ENCODE measurements at regions not wholly inside any gene's neighbourhood (a gene's known extent, or its start where the extent isn't known, plus 50 kb on each side); places are given as distances from the start of the nearest gene placed in this dataset.

GRCh38 chr1:54483875-54484437 lies 64.1 kb upstream of the ACOT11 start:
- WGBS, 2 experiments (ENCODE audit: insufficient coverage in 2 of 2): 91 to 95% methylated on average over 11 of the region's 11 CpGs
- Histone ChIP-seq H3K36me3 (ENCODE audit: control insufficient read depth, insufficient read depth, low read length) (no peaks in the 10 kb centered on the region), H3K9me3 (ENCODE audit: control insufficient read depth, low read length) (no peaks in the 10 kb centered on the region), H3K27ac (ENCODE audit: low read depth, low read length, severe bottlenecking) (no peak overlapping the region), H3K4me3 (ENCODE audit: extremely low read depth, insufficient read depth, low read length, poor library complexity, severe bottlenecking) (no peak overlapping the region), H3K4me1 (ENCODE audit: control insufficient read depth, insufficient read depth, low read length, poor library complexity, severe bottlenecking) (peaks cover 23% of the 10 kb centered on the region)

GRCh38 chr1:54481201-54481884 lies 66.7 kb upstream of the ACOT11 start:
- Histone ChIP-seq H3K4me3 (ENCODE audit: extremely low read depth, insufficient read depth, low read length, poor library complexity, severe bottlenecking) (no peak overlapping the region), H3K36me3 (ENCODE audit: control insufficient read depth, insufficient read depth, low read length) (no peaks in the 10 kb centered on the region), H3K9me3 (ENCODE audit: control insufficient read depth, low read length) (no peaks in the 10 kb centered on the region), H3K27ac (ENCODE audit: low read depth, low read length, severe bottlenecking) (no peak overlapping the region), H3K4me1 (ENCODE audit: control insufficient read depth, insufficient read depth, low read length, poor library complexity, severe bottlenecking) (peaks cover 23% of the 10 kb centered on the region)
- WGBS, 2 experiments (ENCODE audit: insufficient coverage in 2 of 2): 80 to 89% methylated on average over 5 of the region's 5 CpGs

GRCh38 chr1:54480525-54480848 lies 67.5 kb upstream of the ACOT11 start:
- no peaks in the 10 kb centered on the region for H3K9me3 ChIP-seq (ENCODE audit: control insufficient read depth, low read length)
- H3K4me1 ChIP-seq (ENCODE audit: control insufficient read depth, insufficient read depth, low read length, poor library complexity, severe bottlenecking): peaks cover 30% of the 10 kb centered on the region
- WGBS, 2 experiments (ENCODE audit: insufficient coverage in 2 of 2): 27 to 33% methylated on average over 2 of the region's 4 CpGs
- H3K4me3 ChIP-seq (ENCODE audit: extremely low read depth, insufficient read depth, low read length, poor library complexity, severe bottlenecking): no peak overlapping the region
- H3K27ac ChIP-seq (ENCODE audit: low read depth, low read length, severe bottlenecking): no peak overlapping the region
- H3K36me3 ChIP-seq (ENCODE audit: control insufficient read depth, insufficient read depth, low read length): no peaks in the 10 kb centered on the region

GRCh38 chr1:54479841-54480524 lies 68.0 kb upstream of the ACOT11 start:
- Histone ChIP-seq H3K27ac (ENCODE audit: low read depth, low read length, severe bottlenecking) (no peak overlapping the region), H3K9me3 (ENCODE audit: control insufficient read depth, low read length) (no peaks in the 10 kb centered on the region), H3K4me1 (ENCODE audit: control insufficient read depth, insufficient read depth, low read length, poor library complexity, severe bottlenecking) (peaks cover 35% of the 10 kb centered on the region), H3K4me3 (ENCODE audit: extremely low read depth, insufficient read depth, low read length, poor library complexity, severe bottlenecking) (no peak overlapping the region), H3K36me3 (ENCODE audit: control insufficient read depth, insufficient read depth, low read length) (no peaks in the 10 kb centered on the region)
- WGBS, 2 experiments (ENCODE audit: insufficient coverage in 2 of 2): 64 to 68% methylated on average over 6 to 7 of the region's 7 CpGs

- H3K9me3 ChIP-seq (ENCODE audit: control insufficient read depth, low read length): no peaks in the 10 kb centered on the region
- WGBS, 2 experiments (ENCODE audit: insufficient coverage in 2 of 2): 83 to 93% methylated on average over 2 to 3 of the region's 5 CpGs
- no peak overlapping the region for H3K27ac ChIP-seq (ENCODE audit: low read depth, low read length, severe bottlenecking)
- H3K36me3 ChIP-seq (ENCODE audit: control insufficient read depth, insufficient read depth, low read length): no peaks in the 10 kb centered on the region
- peaks cover 36% of the 10 kb centered on the region for H3K4me1 ChIP-seq (ENCODE audit: control insufficient read depth, insufficient read depth, low read length, poor library complexity, severe bottlenecking)
- H3K4me3 ChIP-seq (ENCODE audit: extremely low read depth, insufficient read depth, low read length, poor library complexity, severe bottlenecking): no peak overlapping the region
These were observed 68.8 kb upstream of the ACOT11 start for GRCh38 chr1:54479251-54479650.

GRCh38 chr1:54477153-54477561 lies 70.9 kb upstream of the ACOT11 start:
- H3K36me3 ChIP-seq (ENCODE audit: control insufficient read depth, insufficient read depth, low read length): no peaks in the 10 kb centered on the region
- no peak overlapping the region for H3K4me3 ChIP-seq (ENCODE audit: extremely low read depth, insufficient read depth, low read length, poor library complexity, severe bottlenecking)
- H3K4me1 ChIP-seq (ENCODE audit: control insufficient read depth, insufficient read depth, low read length, poor library complexity, severe bottlenecking): peaks cover 36% of the 10 kb centered on the region
- 54 to 57% methylated on average over 4 to 6 of the region's 6 CpGs for WGBS, 2 experiments (ENCODE audit: insufficient coverage in 2 of 2)
- no peaks in the 10 kb centered on the region for H3K9me3 ChIP-seq (ENCODE audit: control insufficient read depth, low read length)
- H3K27ac ChIP-seq (ENCODE audit: low read depth, low read length, severe bottlenecking): peak overlapping the region; percentile 20

- no peaks in the 10 kb centered on the region for H3K36me3 ChIP-seq (ENCODE audit: control insufficient read depth, insufficient read depth, low read length)
- peaks cover 36% of the 10 kb centered on the region for H3K4me1 ChIP-seq (ENCODE audit: control insufficient read depth, insufficient read depth, low read length, poor library complexity, severe bottlenecking)
- no peak overlapping the region for H3K4me3 ChIP-seq (ENCODE audit: extremely low read depth, insufficient read depth, low read length, poor library complexity, severe bottlenecking)
- H3K27ac ChIP-seq (ENCODE audit: low read depth, low read length, severe bottlenecking): peak overlapping the region; percentile 25
- WGBS, 2 experiments (ENCODE audit: insufficient coverage in 2 of 2): 75 to 95% methylated on average over 2 to 4 of the region's 4 CpGs
- no peaks in the 10 kb centered on the region for H3K9me3 ChIP-seq (ENCODE audit: control insufficient read depth, low read length)
These were observed 70.4 kb upstream of the SSBP3 start for GRCh38 chr1:54476530-54477109.

GRCh38 chr1:54475946-54476516 lies 69.8 kb upstream of the SSBP3 start:
- WGBS, 2 experiments (ENCODE audit: insufficient coverage in 2 of 2): 27 to 39% methylated on average over 3 to 6 of the region's 10 CpGs
- no peaks in the 10 kb centered on the region for H3K36me3 ChIP-seq (ENCODE audit: control insufficient read depth, insufficient read depth, low read length)
- no peak overlapping the region for H3K4me3 ChIP-seq (ENCODE audit: extremely low read depth, insufficient read depth, low read length, poor library complexity, severe bottlenecking)
- peaks cover 42% of the 10 kb centered on the region for H3K4me1 ChIP-seq (ENCODE audit: control insufficient read depth, insufficient read depth, low read length, poor library complexity, severe bottlenecking)
- peak overlapping the region; percentile 54 for H3K27ac ChIP-seq (ENCODE audit: low read depth, low read length, severe bottlenecking)
- no peaks in the 10 kb centered on the region for H3K9me3 ChIP-seq (ENCODE audit: control insufficient read depth, low read length)

- no peaks in the 10 kb centered on the region for H3K36me3 ChIP-seq (ENCODE audit: control insufficient read depth, insufficient read depth, low read length)
- H3K9me3 ChIP-seq (ENCODE audit: control insufficient read depth, low read length): no peaks in the 10 kb centered on the region
- H3K4me1 ChIP-seq (ENCODE audit: control insufficient read depth, insufficient read depth, low read length, poor library complexity, severe bottlenecking): peaks cover 39% of the 10 kb centered on the region
- peak overlapping the region; percentile 24 for H3K4me3 ChIP-seq (ENCODE audit: extremely low read depth, insufficient read depth, low read length, poor library complexity, severe bottlenecking)
- WGBS, 2 experiments (ENCODE audit: insufficient coverage in 2 of 2): 29 to 32% methylated on average over 6 to 8 of the region's 21 CpGs
- peak overlapping the region; percentile 54 for H3K27ac ChIP-seq (ENCODE audit: low read depth, low read length, severe bottlenecking)
These were observed 69.2 kb upstream of the SSBP3 start for GRCh38 chr1:54475357-54475881.

- WGBS, 2 experiments (ENCODE audit: insufficient coverage in 2 of 2): 4 to 5% methylated on average over 26 to 36 of the region's 47 CpGs
- Histone ChIP-seq H3K9me3 (ENCODE audit: control insufficient read depth, low read length) (no peaks in the 10 kb centered on the region), H3K27ac (ENCODE audit: low read depth, low read length, severe bottlenecking) (peak overlapping the region; percentile 17), H3K4me3 (ENCODE audit: extremely low read depth, insufficient read depth, low read length, poor library complexity, severe bottlenecking) (peak overlapping the region; percentile 24), H3K36me3 (ENCODE audit: control insufficient read depth, insufficient read depth, low read length) (no peaks in the 10 kb centered on the region), H3K4me1 (ENCODE audit: control insufficient read depth, insufficient read depth, low read length, poor library complexity, severe bottlenecking) (peaks cover 34% of the 10 kb centered on the region)
These were observed 68.4 kb upstream of the SSBP3 start for GRCh38 chr1:54474310-54475251.
